ENCODE measurements at regions not wholly inside any gene's neighbourhood (a gene's known extent, or its start where the extent isn't known, plus 50 kb on each side); places are given as distances from the start of the nearest gene placed in this dataset.
"Not testable (repeated sequence)": the region's sequence is repeated elsewhere in the genome, so short reads cannot be mapped to it uniquely, and the experiment has no call there.

DNA sequence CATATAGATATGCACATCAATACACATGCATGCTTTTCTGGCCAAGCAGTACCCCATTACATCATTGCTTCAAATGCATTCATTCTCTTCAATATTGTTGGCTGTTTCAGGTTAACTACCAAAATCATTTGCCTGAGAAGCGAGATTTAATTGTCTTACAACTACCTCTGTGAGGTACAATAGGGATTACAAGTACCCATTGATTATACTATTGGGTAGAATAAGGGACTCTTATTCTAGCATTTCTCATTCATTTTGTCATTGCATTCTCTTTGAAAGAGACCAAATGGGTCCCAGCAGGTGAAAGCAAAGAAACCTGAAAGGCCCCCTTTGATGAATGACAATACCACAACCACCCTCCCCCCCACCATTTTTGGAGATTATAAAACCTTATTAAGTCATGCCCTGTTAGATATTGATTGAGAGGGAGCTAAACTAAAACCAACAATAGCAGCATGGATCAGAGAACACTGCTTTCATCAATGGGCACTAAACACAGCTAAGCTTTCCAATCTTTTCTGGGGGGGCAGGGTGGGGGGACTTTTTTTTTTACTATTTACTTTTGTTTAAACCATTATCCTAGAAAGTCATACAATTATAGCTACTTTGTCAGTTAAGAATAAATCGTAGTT, 375.0 kb upstream of the CCNH start:
- no peak for DNase-seq (ENCODE audit: extremely low read depth in 1 of 2, low read depth in 1 of 2)

- no peak for DNase-seq (ENCODE audit: extremely low read depth in 1 of 2, low read depth in 1 of 2)
These were observed 374.4 kb upstream of the CCNH start for GRCh38 chr5:87787086-87787485.

DNA sequence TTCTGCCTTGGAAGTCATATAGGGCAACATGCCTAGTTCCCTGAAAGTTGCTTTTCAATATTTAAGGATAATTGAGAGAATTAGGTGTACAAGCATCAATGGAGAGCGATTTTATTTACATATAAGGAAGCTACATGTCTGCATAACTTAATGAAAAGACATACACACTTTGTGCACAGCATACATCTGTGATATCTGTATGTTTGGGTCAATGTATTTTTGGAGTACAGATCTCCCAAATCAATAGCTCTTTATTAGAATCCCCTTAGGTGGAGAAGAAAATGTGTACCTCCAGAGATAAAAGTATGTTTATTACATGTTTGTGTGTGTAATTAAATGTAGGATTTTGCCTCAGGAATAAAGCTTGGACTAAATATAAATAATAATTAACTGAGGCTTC, 373.7 kb upstream of the CCNH start:
- DNase-seq (ENCODE audit: extremely low read depth in 1 of 2, low read depth in 1 of 2): no peak

DNA sequence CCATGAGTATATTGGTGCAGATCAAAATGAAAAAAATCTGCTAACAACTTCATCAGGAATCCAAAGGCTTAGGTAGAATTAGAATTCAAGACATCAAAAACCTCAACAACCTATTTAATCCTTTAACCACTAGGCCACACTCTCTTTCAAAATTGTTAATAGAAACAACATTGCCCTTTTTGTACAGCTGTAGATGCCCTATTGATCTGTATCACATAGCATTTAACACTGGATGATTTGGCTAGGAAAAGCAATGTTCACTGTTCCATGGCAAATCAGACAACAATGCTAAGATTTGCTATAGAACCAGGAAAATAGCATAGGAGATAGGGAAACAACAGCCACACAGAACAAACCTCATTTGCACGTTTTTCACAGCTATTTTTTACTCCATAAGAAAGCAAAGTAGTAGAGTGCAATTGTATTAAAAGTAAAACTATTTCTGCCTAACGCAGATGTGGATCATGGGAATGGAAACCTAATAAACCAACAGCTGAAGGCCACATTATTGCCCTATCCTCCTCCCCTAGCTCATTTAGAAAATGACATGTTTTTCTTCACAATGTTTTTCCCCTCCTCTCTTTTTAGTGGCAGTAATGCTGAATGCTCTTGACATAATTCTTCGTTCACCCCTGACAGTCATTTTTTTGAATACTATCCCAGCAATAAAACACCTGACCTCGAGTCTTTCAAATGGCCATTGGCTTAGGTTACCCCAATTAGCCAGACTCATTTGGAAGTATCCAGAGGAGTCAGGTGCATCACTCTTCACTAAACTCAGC, 373.0 kb upstream of the CCNH start:
- no peak for DNase-seq (ENCODE audit: extremely low read depth in 1 of 2, low read depth in 1 of 2)

GRCh38 chr5:87784879-87785495, 372.3 kb upstream of the CCNH start:
- no peak for DNase-seq (ENCODE audit: extremely low read depth in 1 of 2, low read depth in 1 of 2)

GRCh38 chr5:87784311-87784710, 371.6 kb upstream of the CCNH start:
- DNase-seq (ENCODE audit: extremely low read depth in 1 of 2, low read depth in 1 of 2): no peak

DNA sequence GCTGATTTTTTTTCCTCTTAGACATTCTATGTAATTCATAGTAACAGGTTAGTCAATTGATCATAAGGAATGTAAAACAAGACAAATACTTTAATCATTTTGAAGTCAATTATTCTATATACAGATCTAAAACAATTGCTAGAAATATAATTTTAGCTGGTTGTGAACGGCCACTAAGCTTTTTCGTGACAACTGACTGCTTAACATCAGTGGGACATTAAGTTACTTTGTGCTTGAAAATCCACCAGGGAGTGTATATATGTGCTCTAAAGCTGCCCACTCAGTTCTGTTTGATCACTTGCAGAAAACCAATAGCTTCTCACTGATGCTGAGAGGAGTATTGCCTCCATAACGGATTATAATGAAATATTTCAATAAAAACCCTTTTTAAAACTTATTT, 370.2 kb upstream of the CCNH start:
- DNase-seq (ENCODE audit: extremely low read depth in 1 of 2, low read depth in 1 of 2): no peak

GRCh38 chr5:87781976-87782375, 369.2 kb upstream of the CCNH start:
- DNase-seq (ENCODE audit: extremely low read depth in 1 of 2, low read depth in 1 of 2): no peak

GRCh38 chr5:87780831-87781760, 368.4 kb upstream of the CCNH start:
- peak; percentile 16 to 50 for DNase-seq (ENCODE audit: extremely low read depth in 1 of 2, low read depth in 1 of 2)

DNA sequence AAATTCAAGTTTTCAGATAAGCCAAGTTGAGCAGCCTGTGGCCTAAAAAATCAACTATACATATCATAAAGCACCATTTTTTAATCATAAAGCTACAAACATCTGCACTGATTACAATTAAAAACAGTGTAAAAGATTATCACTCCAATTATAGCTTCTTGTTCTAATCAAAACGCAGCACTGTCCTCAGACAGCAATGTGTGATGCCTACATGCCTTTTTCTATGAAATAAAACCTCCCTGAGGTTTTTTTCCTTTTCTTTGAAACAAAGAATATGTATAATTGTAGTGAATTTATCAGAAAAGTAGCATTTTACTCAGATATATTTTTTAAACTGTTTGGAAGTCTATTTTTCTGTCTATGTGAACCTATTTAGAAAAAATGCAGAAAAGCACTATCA, 366.1 kb upstream of the CCNH start:
- DNase-seq (ENCODE audit: extremely low read depth in 1 of 2, low read depth in 1 of 2): no peak

DNA sequence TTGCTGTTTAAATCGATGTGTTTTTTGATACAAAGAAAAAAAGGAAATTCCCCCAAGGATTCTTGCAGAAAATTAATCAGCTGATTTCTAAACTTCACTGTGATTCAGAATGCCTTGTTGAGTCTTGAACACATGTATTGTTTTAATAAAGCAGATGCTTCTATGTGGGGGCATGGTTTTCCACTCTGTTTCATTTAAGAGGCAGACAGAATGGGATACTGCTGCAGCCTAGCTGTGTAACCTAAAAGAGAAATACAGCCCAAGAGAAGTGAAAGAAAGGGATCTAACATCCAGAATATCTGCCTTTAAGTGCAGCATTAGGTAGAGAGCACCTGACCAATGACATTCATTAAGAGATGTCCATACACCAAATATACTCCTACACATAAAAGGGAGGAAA, 365.1 kb upstream of the CCNH start:
- no peak for DNase-seq (ENCODE audit: extremely low read depth in 1 of 2, low read depth in 1 of 2)

DNA sequence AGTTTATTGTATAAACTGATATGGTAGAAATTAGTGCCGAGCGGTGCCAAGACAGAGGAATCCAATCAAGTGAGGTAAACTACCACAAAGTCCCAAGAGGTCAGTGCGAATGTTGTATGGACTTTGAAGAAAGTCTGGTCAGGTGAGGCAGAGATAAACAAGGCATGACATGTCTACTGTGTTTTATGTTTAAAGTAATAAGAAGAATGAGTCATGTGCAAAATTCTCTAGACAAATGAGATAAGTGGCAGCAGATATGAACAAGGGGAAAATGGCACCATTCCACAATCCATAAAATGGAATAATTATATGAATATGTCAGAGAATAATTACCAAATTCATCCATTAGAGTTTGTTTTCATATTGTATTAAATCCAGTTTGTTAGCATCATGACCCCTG, 364.1 kb upstream of the CCNH start:
- DNase-seq (ENCODE audit: extremely low read depth in 1 of 2, low read depth in 1 of 2): no peak

GRCh38 chr5:87776302-87776701, 363.6 kb upstream of the CCNH start:
- not testable (repeated sequence) for DNase-seq (ENCODE audit: extremely low read depth in 1 of 2, low read depth in 1 of 2)

- DNase-seq (ENCODE audit: extremely low read depth in 1 of 2, low read depth in 1 of 2): no peak
These were observed 362.5 kb upstream of the CCNH start for GRCh38 chr5:87775228-87775627.

DNA sequence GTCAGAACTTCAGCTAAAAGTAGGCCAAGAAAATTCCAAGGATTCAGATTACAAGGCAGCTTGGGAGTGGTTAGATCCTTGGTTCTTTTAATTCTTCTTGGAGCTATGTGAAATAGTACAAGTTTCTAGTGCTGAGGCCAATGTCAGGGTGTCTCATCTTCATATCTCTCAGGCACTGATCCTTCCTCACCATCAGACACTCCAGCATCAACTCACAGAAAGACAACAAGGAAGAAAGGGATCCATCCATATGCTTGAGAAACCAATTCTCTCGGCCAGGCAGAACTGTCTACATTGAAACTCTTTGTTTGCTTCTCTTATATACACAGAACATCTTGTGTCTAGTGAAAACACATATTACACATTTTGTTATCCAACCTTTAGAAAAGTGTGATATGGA, 362.1 kb upstream of the CCNH start:
- DNase-seq (ENCODE audit: extremely low read depth in 1 of 2, low read depth in 1 of 2): no peak

- no peak for DNase-seq (ENCODE audit: extremely low read depth in 1 of 2, low read depth in 1 of 2)
These were observed 357.9 kb upstream of the CCNH start for GRCh38 chr5:87770601-87771121.

- no peak for DNase-seq (ENCODE audit: extremely low read depth in 1 of 2, low read depth in 1 of 2)
These were observed 357.4 kb upstream of the CCNH start for GRCh38 chr5:87770016-87770570.

GRCh38 chr5:87769157-87769556, 356.4 kb upstream of the CCNH start:
- no peak for DNase-seq (ENCODE audit: extremely low read depth in 1 of 2, low read depth in 1 of 2)

- no peak for DNase-seq (ENCODE audit: extremely low read depth in 1 of 2, low read depth in 1 of 2)
These were observed 355.5 kb upstream of the CCNH start for GRCh38 chr5:87768190-87768589.

GRCh38 chr5:87765009-87765408, 352.3 kb upstream of the CCNH start:
- no peak for DNase-seq (ENCODE audit: extremely low read depth in 1 of 2, low read depth in 1 of 2)

- no peak for DNase-seq (ENCODE audit: extremely low read depth in 1 of 2, low read depth in 1 of 2)
These were observed 349.9 kb upstream of the CCNH start for GRCh38 chr5:87762631-87763030.
